ENCODE measurements at regions not wholly inside any gene's neighbourhood (a gene's known extent, or its start where the extent isn't known, plus 50 kb on each side); places are given as distances from the start of the nearest gene placed in this dataset.

GRCh38 chr2:120894966-120895365 lies 159.3 kb downstream of the GLI2 start:
- DNase-seq (no peak), ATAC-seq (ENCODE audit: low read depth) (no peak)
- Histone ChIP-seq H3K36me3 (replicated peaks in 1 of 2; ENCODE audit: control extremely low read depth in 1 of 2, control insufficient read depth in 1 of 2, extremely low read depth in 1 of 2, insufficient read depth in 2 of 2, low read length in 1 of 2) (no peaks in the 10 kb centered on the region), H3K27me3 (replicated peaks in 1 of 4; ENCODE audit: control extremely low read depth in 1 of 4, control insufficient read depth in 3 of 4, insufficient read depth in 4 of 4, low read length in 3 of 4) (no peaks in the 10 kb centered on the region), H3K4me3 (ENCODE audit: control extremely low read depth in 1 of 5, extremely low read depth in 1 of 5, insufficient read depth in 1 of 5, low read depth in 2 of 5, low read length in 4 of 5) (no peak overlapping the region), H3K4me2 (replicated peaks; ENCODE audit: low read depth, low read length, poor library complexity, severe bottlenecking) (no peak overlapping the region), H3K4me1 (ENCODE audit: control insufficient read depth in 2 of 2, insufficient read depth in 2 of 2, low read length in 2 of 2) (no peaks in the 10 kb centered on the region), H2AFZ (ENCODE audit: insufficient read depth, low read depth, low read length, poor library complexity, severe bottlenecking) (no peak overlapping the region), H3K9ac (ENCODE audit: low read length) (no peak overlapping the region), H4K20me1 (ENCODE audit: control insufficient read depth, insufficient read depth, low read length, poor library complexity, severe bottlenecking) (no peaks in the 10 kb centered on the region), H3K79me2 (ENCODE audit: control insufficient read depth, insufficient read depth, low read length) (no peaks in the 10 kb centered on the region), H3K9me3 (ENCODE audit: control extremely low read depth in 1 of 3, control insufficient read depth in 2 of 3, insufficient read depth in 1 of 3, low read length in 2 of 3) (peaks cover 0 to 3% (median 0%) of the 10 kb centered on the region in 3 donors), H3K27ac (ENCODE audit: low read length in 2 of 2) (no peak overlapping the region)
- TF ChIP-seq CTCF (IDR thresholded peaks at IDR 0.05) (no peak), EZH2 (IDR thresholded peaks at IDR 0.05; ENCODE audit: borderline replicate concordance, insufficient read depth, low read depth, low read length, poor library complexity, severe bottlenecking) (no peak)
- no peaks in the 10 kb centered on the region for H3K4me1 Mint-ChIP-seq
- no peak overlapping the region for H3K27ac Mint-ChIP-seq
- WGBS (ENCODE audit: insufficient coverage) = 94% methylated on average over 2 of the region's 5 CpGs
- CTCF ChIA-PET = no interaction called here
- POLR2A ChIA-PET = no interaction called here
- H3K4me3 Mint-ChIP-seq = no peak overlapping the region
- no peaks in the 10 kb centered on the region for H3K27me3 Mint-ChIP-seq
- H3K9me3 Mint-ChIP-seq (ENCODE audit: insufficient read depth) = no peaks in the 10 kb centered on the region
- intact Hi-C loops (cut with micrococcal nuclease) = no loop called here

- DNase-seq (no peak), ATAC-seq (ENCODE audit: low read depth) (no peak)
- peaks cover 0 to 3% (median 0%) of the 10 kb centered on the region in 3 donors for H3K9me3 ChIP-seq (ENCODE audit: control extremely low read depth in 1 of 3, control insufficient read depth in 2 of 3, insufficient read depth in 1 of 3, low read length in 2 of 3)
- 82% methylated on average over 2 of the region's 3 CpGs for WGBS (ENCODE audit: insufficient coverage)
- no peak overlapping the region for H2AFZ ChIP-seq (ENCODE audit: insufficient read depth, low read depth, low read length, poor library complexity, severe bottlenecking)
- H3K9ac ChIP-seq (ENCODE audit: low read length) = no peak overlapping the region
- no peaks in the 10 kb centered on the region for H3K27me3 Mint-ChIP-seq
- intact Hi-C loops (cut with micrococcal nuclease) = no loop called here
- no peak overlapping the region for H3K4me3 ChIP-seq (ENCODE audit: control extremely low read depth in 1 of 5, extremely low read depth in 1 of 5, insufficient read depth in 1 of 5, low read depth in 2 of 5, low read length in 4 of 5)
- no peaks in the 10 kb centered on the region for H3K4me1 Mint-ChIP-seq
- POLR2A ChIA-PET = no interaction called here
- no peak overlapping the region for H3K27ac Mint-ChIP-seq
- no peak overlapping the region for H3K4me3 Mint-ChIP-seq
- CTCF ChIA-PET = no interaction called here
- no peaks in the 10 kb centered on the region for H3K4me1 ChIP-seq (ENCODE audit: control insufficient read depth in 2 of 2, insufficient read depth in 2 of 2, low read length in 2 of 2)
- H4K20me1 ChIP-seq (ENCODE audit: control insufficient read depth, insufficient read depth, low read length, poor library complexity, severe bottlenecking) = no peaks in the 10 kb centered on the region
- H3K27me3 ChIP-seq (replicated peaks in 1 of 4; ENCODE audit: control extremely low read depth in 1 of 4, control insufficient read depth in 3 of 4, insufficient read depth in 4 of 4, low read length in 3 of 4) = no peaks in the 10 kb centered on the region
- no peak overlapping the region for H3K4me2 ChIP-seq (replicated peaks; ENCODE audit: low read depth, low read length, poor library complexity, severe bottlenecking)
- TF ChIP-seq CTCF (IDR thresholded peaks at IDR 0.05) (no peak), EZH2 (IDR thresholded peaks at IDR 0.05; ENCODE audit: borderline replicate concordance, insufficient read depth, low read depth, low read length, poor library complexity, severe bottlenecking) (no peak)
- H3K79me2 ChIP-seq (ENCODE audit: control insufficient read depth, insufficient read depth, low read length) = no peaks in the 10 kb centered on the region
- H3K36me3 ChIP-seq (replicated peaks in 1 of 2; ENCODE audit: control extremely low read depth in 1 of 2, control insufficient read depth in 1 of 2, extremely low read depth in 1 of 2, insufficient read depth in 2 of 2, low read length in 1 of 2) = no peaks in the 10 kb centered on the region
- H3K9me3 Mint-ChIP-seq (ENCODE audit: insufficient read depth) = no peaks in the 10 kb centered on the region
- H3K27ac ChIP-seq (ENCODE audit: low read length in 2 of 2) = no peak overlapping the region
These were observed 160.5 kb downstream of the GLI2 start for GRCh38 chr2:120896126-120896525.

Measured in B cell (primary cell).